DOHH2 (cell line): ENCODE measurements at regions not wholly inside any gene's neighbourhood (a gene's known extent, or its start where the extent isn't known, plus 50 kb on each side); places are given as distances from the start of the nearest gene placed in this dataset.

Experiments
- H3F3A ChIP-seq: fragments of 200-600 bp; sonication (generic), shearing (Covaris generic); 2 replicates; pipeline ENCODE4 v1.6.0; 2016; ENCODE audit warnings: antibody characterized with exemption, mild to moderate bottlenecking; ENCODE audit not compliant: control insufficient read depth, insufficient read depth
- H3K27ac ChIP-seq: fragments of 200-600 bp; sonication (generic); 2 replicates; pipeline ENCODE4 v1.5.1; 2014; ENCODE audit warnings: low read depth, mild to moderate bottlenecking, low read length, moderate library complexity
- H3K27me3 ChIP-seq: fragments of 200-600 bp; sonication (generic); 2 replicates; pipeline ENCODE4 v1.6.1; 2014; ENCODE audit warnings: mild to moderate bottlenecking, low read length, mixed read lengths; ENCODE audit not compliant: control insufficient read depth
- H3K36me3 ChIP-seq: fragments of 200-600 bp; sonication (generic); 2 replicates; pipeline ENCODE4 v1.6.1; 2014; ENCODE audit warnings: mild to moderate bottlenecking, low read length, moderate library complexity, mixed read lengths; ENCODE audit not compliant: control insufficient read depth
- H3K4me1 ChIP-seq: fragments of 200-600 bp; sonication (generic); 2 replicates; pipeline ENCODE4 v1.6.1; 2014; ENCODE audit warnings: mild to moderate bottlenecking, low read length, mixed read lengths; ENCODE audit not compliant: control insufficient read depth
- H3K4me2 ChIP-seq: fragments of 200-600 bp; sonication (generic); 2 replicates; pipeline ENCODE4 v1.6.0; 2014; ENCODE audit warnings: mild to moderate bottlenecking, low read length, moderate library complexity
- H3K4me3 ChIP-seq: fragments of 200-600 bp; sonication (generic); 2 replicates; pipeline ENCODE4 v1.5.1; 2014; ENCODE audit warnings: mild to moderate bottlenecking, low read length, mixed read lengths
- H3K79me2 ChIP-seq: fragments of 200-600 bp; sonication (generic); 2 replicates; pipeline ENCODE4 v1.6.1; 2014; ENCODE audit warnings: mild to moderate bottlenecking, low read length, mixed read lengths; ENCODE audit not compliant: control insufficient read depth
- H3K9me2 ChIP-seq: fragments of 200-600 bp; sonication (generic); replicated peaks from 2 replicates; pipeline ENCODE4 v1.6.1; 2014; ENCODE audit warnings: mild to moderate bottlenecking, low read length, mixed read lengths; ENCODE audit not compliant: control insufficient read depth
- H3K9me3 ChIP-seq: fragments of 200-600 bp; sonication (generic); 2 replicates; pipeline ENCODE4 v1.6.1; 2014; ENCODE audit warnings: antibody characterized with exemption, low read length, mixed read lengths; ENCODE audit not compliant: control insufficient read depth, insufficient read depth
- H4K20me1 ChIP-seq: fragments of 200-600 bp; sonication (generic); 2 replicates; pipeline ENCODE4 v1.6.0; 2014; ENCODE audit warnings: low read depth, mild to moderate bottlenecking, antibody characterized with exemption, low read length, moderate library complexity; ENCODE audit not compliant: control insufficient read depth, insufficient read depth
- EZH2phosphoT487 ChIP-seq: fragments of 200-600 bp; sonication (generic); IDR thresholded peaks from 2 replicates; pipeline ENCODE4 v1.6.1; 2017; ENCODE audit warnings: borderline replicate concordance, mild to moderate bottlenecking, antibody characterized with exemption, low read length, moderate library complexity, mixed read lengths
- TF ChIP-seq, protein P1 (sequence below): fragments of 200-600 bp; sonication (generic); IDR thresholded peaks from one replicate; pipeline ENCODE4 v1.5.1; 2014; ENCODE audit warnings: antibody characterized with exemption, mild to moderate bottlenecking, low read depth, low read length; ENCODE audit not compliant: poor library complexity, severe bottlenecking

- H3K4me2 ChIP-seq = no peak overlapping the region
- no peaks in the 10 kb centered on the region for H4K20me1 ChIP-seq
- H3K36me3 ChIP-seq = no peaks in the 10 kb centered on the region
- no peaks in the 10 kb centered on the region for H3K9me3 ChIP-seq
- H3K79me2 ChIP-seq = no peaks in the 10 kb centered on the region
- TF ChIP-seq, protein P1, sequence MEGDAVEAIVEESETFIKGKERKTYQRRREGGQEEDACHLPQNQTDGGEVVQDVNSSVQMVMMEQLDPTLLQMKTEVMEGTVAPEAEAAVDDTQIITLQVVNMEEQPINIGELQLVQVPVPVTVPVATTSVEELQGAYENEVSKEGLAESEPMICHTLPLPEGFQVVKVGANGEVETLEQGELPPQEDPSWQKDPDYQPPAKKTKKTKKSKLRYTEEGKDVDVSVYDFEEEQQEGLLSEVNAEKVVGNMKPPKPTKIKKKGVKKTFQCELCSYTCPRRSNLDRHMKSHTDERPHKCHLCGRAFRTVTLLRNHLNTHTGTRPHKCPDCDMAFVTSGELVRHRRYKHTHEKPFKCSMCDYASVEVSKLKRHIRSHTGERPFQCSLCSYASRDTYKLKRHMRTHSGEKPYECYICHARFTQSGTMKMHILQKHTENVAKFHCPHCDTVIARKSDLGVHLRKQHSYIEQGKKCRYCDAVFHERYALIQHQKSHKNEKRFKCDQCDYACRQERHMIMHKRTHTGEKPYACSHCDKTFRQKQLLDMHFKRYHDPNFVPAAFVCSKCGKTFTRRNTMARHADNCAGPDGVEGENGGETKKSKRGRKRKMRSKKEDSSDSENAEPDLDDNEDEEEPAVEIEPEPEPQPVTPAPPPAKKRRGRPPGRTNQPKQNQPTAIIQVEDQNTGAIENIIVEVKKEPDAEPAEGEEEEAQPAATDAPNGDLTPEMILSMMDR = no peak
- no peak for TF ChIP-seq EZH2phosphoT487
- H3K4me1 ChIP-seq = no peaks in the 10 kb centered on the region
- no peak overlapping the region for H3K4me3 ChIP-seq
- H3F3A ChIP-seq = no peaks in the 10 kb centered on the region
- H3K27ac ChIP-seq = no peak overlapping the region
- H3K27me3 ChIP-seq = no peaks in the 10 kb centered on the region
- H3K9me2 ChIP-seq = no peaks in the 10 kb centered on the region
Measured at GRCh38 chr4:170748975-170749374, 659.2 kb upstream of the AADAT start.

- Histone ChIP-seq H3K9me2 (no peaks in the 10 kb centered on the region), H3K27ac (no peak overlapping the region), H3K9me3 (no peaks in the 10 kb centered on the region), H3K4me1 (no peaks in the 10 kb centered on the region), H3K4me2 (no peak overlapping the region), H3K79me2 (no peaks in the 10 kb centered on the region), H3K4me3 (no peak overlapping the region), H4K20me1 (no peaks in the 10 kb centered on the region), H3K27me3 (no peaks in the 10 kb centered on the region), H3K36me3 (no peaks in the 10 kb centered on the region), H3F3A (no peaks in the 10 kb centered on the region)
- TF ChIP-seq, protein P1 = no peak
- no peak for TF ChIP-seq EZH2phosphoT487
Measured at GRCh38 chr4:170743633-170744032, 653.9 kb upstream of the AADAT start.

GRCh38 chr4:170741856-170742255, 652.1 kb upstream of the AADAT start:
- H3K36me3 ChIP-seq = no peaks in the 10 kb centered on the region
- H3F3A ChIP-seq = no peaks in the 10 kb centered on the region
- no peaks in the 10 kb centered on the region for H3K9me3 ChIP-seq
- TF ChIP-seq, protein P1 = no peak
- no peak for TF ChIP-seq EZH2phosphoT487
- H4K20me1 ChIP-seq = no peaks in the 10 kb centered on the region
- H3K4me2 ChIP-seq = no peak overlapping the region
- no peaks in the 10 kb centered on the region for H3K9me2 ChIP-seq
- no peak overlapping the region for H3K4me3 ChIP-seq
- no peaks in the 10 kb centered on the region for H3K27me3 ChIP-seq
- no peaks in the 10 kb centered on the region for H3K79me2 ChIP-seq
- H3K27ac ChIP-seq = no peak overlapping the region
- no peaks in the 10 kb centered on the region for H3K4me1 ChIP-seq

- no peak overlapping the region for H3K27ac ChIP-seq
- no peaks in the 10 kb centered on the region for H3K9me2 ChIP-seq
- H3K9me3 ChIP-seq = no peaks in the 10 kb centered on the region
- no peaks in the 10 kb centered on the region for H4K20me1 ChIP-seq
- no peaks in the 10 kb centered on the region for H3K36me3 ChIP-seq
- TF ChIP-seq, protein P1 = no peak
- no peak for TF ChIP-seq EZH2phosphoT487
- H3K4me1 ChIP-seq = no peaks in the 10 kb centered on the region
- no peaks in the 10 kb centered on the region for H3F3A ChIP-seq
- H3K79me2 ChIP-seq = no peaks in the 10 kb centered on the region
- no peak overlapping the region for H3K4me3 ChIP-seq
- no peak overlapping the region for H3K4me2 ChIP-seq
- H3K27me3 ChIP-seq = no peaks in the 10 kb centered on the region
Measured at GRCh38 chr4:170736710-170737109, 647.0 kb upstream of the AADAT start.
